H9 (cell line): ENCODE measurements at regions not wholly inside any gene's neighbourhood (a gene's known extent, or its start where the extent isn't known, plus 50 kb on each side); places are given as distances from the start of the nearest gene placed in this dataset.

Experiments used
- DNase-seq: peaks from one replicate; pipeline ENCODE4 v3.0.0-alpha.2; 2017
- H2AFZ ChIP-seq: one replicate; pipeline ENCODE4 v1.6.1; 2013; ENCODE audit warnings: mild to moderate bottlenecking, low read length, control low read depth, moderate library complexity
- H2AK5ac ChIP-seq: 2 replicates; pipeline ENCODE4 v1.6.1; 2013; ENCODE audit warnings: low read length, control low read depth, mixed read lengths; ENCODE audit not compliant: insufficient read length
- H2BK120ac ChIP-seq: one replicate; pipeline ENCODE4 v1.6.1; 2013; ENCODE audit warnings: low read depth, mild to moderate bottlenecking, low read length, control low read depth, inconsistent platforms; ENCODE audit not compliant: poor library complexity, severe bottlenecking
- H2BK12ac ChIP-seq: 2 replicates; pipeline ENCODE4 v1.6.1; 2013; ENCODE audit warnings: low read length, control low read depth, mixed read lengths, low read depth; ENCODE audit not compliant: insufficient read length
- H2BK15ac ChIP-seq: 2 replicates; pipeline ENCODE4 v1.6.1; 2013; ENCODE audit warnings: low read depth, low read length, control low read depth
- H2BK20ac ChIP-seq: one replicate; pipeline ENCODE4 v1.6.1; 2013; ENCODE audit warnings: low read depth, mild to moderate bottlenecking, low read length, control low read depth, inconsistent platforms; ENCODE audit not compliant: poor library complexity, severe bottlenecking
- H2BK5ac ChIP-seq: 2 replicates; pipeline ENCODE4 v1.6.1; 2013; ENCODE audit warnings: low read length, control low read depth, mixed read lengths; ENCODE audit not compliant: insufficient read length
- H3K14ac ChIP-seq: 2 replicates; pipeline ENCODE4 v1.6.1; 2013; ENCODE audit warnings: low read length, control low read depth; ENCODE audit not compliant: insufficient read depth
- H3K18ac ChIP-seq: 2 replicates; pipeline ENCODE4 v1.6.1; 2013; ENCODE audit warnings: low read depth, mild to moderate bottlenecking, mixed read lengths, low read length, control low read depth; ENCODE audit not compliant: insufficient read length
- H3K23ac ChIP-seq: 2 replicates; pipeline ENCODE4 v1.6.1; 2013; ENCODE audit warnings: low read length, control low read depth, mixed read lengths, low read depth; ENCODE audit not compliant: insufficient read length
- H3K23me2 ChIP-seq: 2 replicates; pipeline ENCODE4 v1.6.1; 2013; ENCODE audit warnings: low read depth, mild to moderate bottlenecking, mixed read lengths, low read length, control low read depth; ENCODE audit not compliant: insufficient read length, poor library complexity, severe bottlenecking
- H3K27ac ChIP-seq: 2 replicates; pipeline ENCODE4 v1.5.1; 2013; ENCODE audit warnings: low read length, control low read depth, mixed read lengths, low read depth; ENCODE audit not compliant: insufficient read length
- H3K27me3 ChIP-seq: 2 replicates; pipeline ENCODE4 v1.6.1; 2013; ENCODE audit warnings: low read length, control low read depth, inconsistent platforms; ENCODE audit not compliant: insufficient read depth
- H3K4ac ChIP-seq: 2 replicates; pipeline ENCODE4 v1.6.1; 2013; ENCODE audit warnings: low read depth, mild to moderate bottlenecking, control low read depth, inconsistent platforms, low read length, moderate library complexity
- H3K4me1 ChIP-seq: 2 replicates; pipeline ENCODE4 v1.6.1; 2013; ENCODE audit warnings: low read length, control low read depth, inconsistent platforms; ENCODE audit not compliant: insufficient read depth
- H3K4me2 ChIP-seq: 2 replicates; pipeline ENCODE4 v1.6.1; 2013; ENCODE audit warnings: low read length, control low read depth, mixed read lengths; ENCODE audit not compliant: insufficient read length, insufficient read depth
- H3K56ac ChIP-seq: 2 replicates; pipeline ENCODE4 v1.6.1; 2013; ENCODE audit warnings: low read depth, mild to moderate bottlenecking, mixed read lengths, low read length, control low read depth; ENCODE audit not compliant: insufficient read length
- H3K79me1 ChIP-seq: 2 replicates; pipeline ENCODE4 v1.6.1; 2013; ENCODE audit warnings: low read depth, mild to moderate bottlenecking, moderate library complexity, low read length, control low read depth, inconsistent platforms; ENCODE audit not compliant: insufficient read depth, poor library complexity, severe bottlenecking
- H3K79me2 ChIP-seq: 2 replicates; pipeline ENCODE4 v1.6.1; 2013; ENCODE audit warnings: low read length, control low read depth, inconsistent platforms; ENCODE audit not compliant: insufficient read depth
- H3K9ac ChIP-seq: 2 replicates; pipeline ENCODE4 v1.6.1; 2013; ENCODE audit warnings: low read length, control low read depth, mixed read lengths; ENCODE audit not compliant: insufficient read length; ENCODE audit errors: extremely low read depth
- H3K9me3 ChIP-seq: one replicate; pipeline ENCODE4 v1.6.1; 2013; ENCODE audit warnings: low read depth, low read length, inconsistent platforms; ENCODE audit not compliant: control insufficient read depth
- H3T11ph ChIP-seq: one replicate; pipeline ENCODE4 v1.6.1; 2013; ENCODE audit warnings: mild to moderate bottlenecking, low read length, control low read depth, inconsistent platforms
- H4K20me1 ChIP-seq: one replicate; pipeline ENCODE4 v1.6.1; 2013; ENCODE audit not compliant: control insufficient read depth, insufficient read length, insufficient read depth
- H4K5ac ChIP-seq: 2 replicates; pipeline ENCODE4 v1.6.1; 2013; ENCODE audit warnings: low read depth, mild to moderate bottlenecking, mixed read lengths, low read length, control low read depth; ENCODE audit not compliant: insufficient read length
- H4K8ac ChIP-seq: replicated peaks from 2 replicates; pipeline ENCODE4 v1.6.1; 2013; ENCODE audit warnings: low read length, control low read depth, mixed read lengths, low read depth; ENCODE audit not compliant: insufficient read length
- H4K91ac ChIP-seq: 2 replicates; pipeline ENCODE4 v1.6.1; 2013; ENCODE audit warnings: low read depth, mild to moderate bottlenecking, moderate library complexity, mixed read lengths, low read length, control low read depth; ENCODE audit not compliant: insufficient read length
- H3K27ac Mint-ChIP-seq, 3 experiments: 2 replicates in 2 of 3; 3 replicates in 1 of 3; pipeline ENCODE4 v1.8.0; 2020 to 2021; ENCODE audit warnings: mixed read lengths in 3 of 3, mild to moderate bottlenecking in 1 of 3, moderate library complexity in 1 of 3
- H3K27me3 Mint-ChIP-seq: 2 replicates; pipeline ENCODE4 v1.8.0; 2021; ENCODE audit warnings: low read depth, mild to moderate bottlenecking, moderate library complexity, mixed read lengths
- H3K36me3 Mint-ChIP-seq, 3 experiments: 2 replicates in 2 of 3; 3 replicates in 1 of 3; pipeline ENCODE4 v1.8.0; 2020 to 2021; ENCODE audit warnings: low read depth in 3 of 3, mixed read lengths in 3 of 3; ENCODE audit not compliant: insufficient read depth in 1 of 3
- H3K4me1 Mint-ChIP-seq, 2 experiments: 2 replicates each; pipeline ENCODE4 v1.8.0; 2020; ENCODE audit warnings: mixed read lengths in 2 of 2
- H3K4me3 Mint-ChIP-seq, 2 experiments: 2 replicates in 1 of 2; 3 replicates in 1 of 2; pipeline ENCODE4 v1.8.0; 2020 to 2021; ENCODE audit warnings: mild to moderate bottlenecking in 2 of 2, mixed read lengths in 2 of 2, moderate library complexity in 1 of 2
- H3K9me3 Mint-ChIP-seq, 2 experiments: 2 replicates in 1 of 2; 3 replicates in 1 of 2; pipeline ENCODE4 v1.8.0; 2020; ENCODE audit warnings: mild to moderate bottlenecking in 2 of 2, mixed read lengths in 2 of 2, moderate library complexity in 1 of 2
- WGBS: extraction: QIAGEN DNeasy Blood & Tissue Kit; methylation state at CpG from one replicate; pipeline ENCODE4 v1.1.7; 2013; ENCODE audit warnings: missing lambda C conversion rate, low lambda C conversion rate, mixed read lengths; ENCODE audit not compliant: insufficient read length; ENCODE audit errors: extremely low coverage; 5-methylcytosine and 5-hydroxymethylcytosine counted together
- TF ChIP-seq, protein P1 (sequence below): fragments of 200-600 bp; sonication (generic); conservative IDR thresholded peaks from 3 replicates; pipeline ENCODE4 v1.8.0; 2021; ENCODE audit warnings: antibody characterized with exemption, mild to moderate bottlenecking

DNA sequence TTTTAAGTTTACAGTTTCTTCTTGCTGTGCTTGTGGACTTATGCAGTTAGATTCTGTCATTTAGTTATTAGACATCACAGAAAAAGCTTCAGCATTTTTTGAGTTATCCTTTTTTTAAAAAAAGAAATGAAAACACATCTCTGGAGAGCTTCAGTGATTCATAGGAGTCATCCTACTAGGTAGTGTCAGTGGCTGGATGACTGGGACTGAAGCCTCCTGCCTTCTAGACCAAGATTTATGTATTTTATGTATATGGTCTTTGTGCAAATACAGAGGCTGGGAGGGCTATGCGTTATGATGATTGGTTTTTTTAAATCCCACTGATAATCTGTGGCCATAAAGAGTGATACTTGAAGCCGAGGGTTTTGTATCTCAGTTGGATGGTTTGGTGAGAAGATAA, 125.9 kb upstream of the JAG1 start:
- no peak overlapping the region for H3K9ac ChIP-seq
- no peak overlapping the region for H3K23ac ChIP-seq
- no peaks in the 10 kb centered on the region for H3K23me2 ChIP-seq
- H3K18ac ChIP-seq, result no peak overlapping the region
- no peak overlapping the region for H3K27ac ChIP-seq
- no peak overlapping the region for H2BK12ac ChIP-seq
- no peak overlapping the region for H3K4me2 ChIP-seq
- no peak overlapping the region for H4K8ac ChIP-seq
- H3K14ac ChIP-seq, result no peak overlapping the region
- H4K91ac ChIP-seq, result no peak overlapping the region
- DNase-seq, result no peak
- no peak overlapping the region for H2AK5ac ChIP-seq
- no peaks in the 10 kb centered on the region for H3K79me1 ChIP-seq
- H3K4ac ChIP-seq, result no peak overlapping the region
- no peak overlapping the region for H2AFZ ChIP-seq
- no peaks in the 10 kb centered on the region for H3K27me3 ChIP-seq
- H2BK5ac ChIP-seq, result no peak overlapping the region
- no peak overlapping the region for H2BK15ac ChIP-seq
- no peak overlapping the region for H3K27ac Mint-ChIP-seq
- H3K56ac ChIP-seq, result no peak overlapping the region
- H3K4me3 Mint-ChIP-seq, result no peak overlapping the region
- H2BK20ac ChIP-seq, result no peak overlapping the region
- H4K5ac ChIP-seq, result no peak overlapping the region
- no peak overlapping the region for H2BK120ac ChIP-seq
- TF ChIP-seq, protein P1, sequence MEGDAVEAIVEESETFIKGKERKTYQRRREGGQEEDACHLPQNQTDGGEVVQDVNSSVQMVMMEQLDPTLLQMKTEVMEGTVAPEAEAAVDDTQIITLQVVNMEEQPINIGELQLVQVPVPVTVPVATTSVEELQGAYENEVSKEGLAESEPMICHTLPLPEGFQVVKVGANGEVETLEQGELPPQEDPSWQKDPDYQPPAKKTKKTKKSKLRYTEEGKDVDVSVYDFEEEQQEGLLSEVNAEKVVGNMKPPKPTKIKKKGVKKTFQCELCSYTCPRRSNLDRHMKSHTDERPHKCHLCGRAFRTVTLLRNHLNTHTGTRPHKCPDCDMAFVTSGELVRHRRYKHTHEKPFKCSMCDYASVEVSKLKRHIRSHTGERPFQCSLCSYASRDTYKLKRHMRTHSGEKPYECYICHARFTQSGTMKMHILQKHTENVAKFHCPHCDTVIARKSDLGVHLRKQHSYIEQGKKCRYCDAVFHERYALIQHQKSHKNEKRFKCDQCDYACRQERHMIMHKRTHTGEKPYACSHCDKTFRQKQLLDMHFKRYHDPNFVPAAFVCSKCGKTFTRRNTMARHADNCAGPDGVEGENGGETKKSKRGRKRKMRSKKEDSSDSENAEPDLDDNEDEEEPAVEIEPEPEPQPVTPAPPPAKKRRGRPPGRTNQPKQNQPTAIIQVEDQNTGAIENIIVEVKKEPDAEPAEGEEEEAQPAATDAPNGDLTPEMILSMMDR, result no peak
- H3T11ph ChIP-seq, result no peak overlapping the region
- no peaks in the 10 kb centered on the region for H3K79me2 ChIP-seq
- H3K9me3 Mint-ChIP-seq, result no peaks in the 10 kb centered on the region
- H3K27me3 Mint-ChIP-seq, result no peaks in the 10 kb centered on the region; the same call in 1 of the 2 replicates
- WGBS, result no CpG with 5 or more reads among the region's 2 CpGs
- no peaks in the 10 kb centered on the region for H4K20me1 ChIP-seq
- H3K4me1 Mint-ChIP-seq, result peaks cover 7 to 9% of the 10 kb centered on the region in 2 experiments
- H3K9me3 ChIP-seq, result no peaks in the 10 kb centered on the region
- peaks cover under 1% of the 10 kb centered on the region; the same call in 1 of the 2 replicates for H3K4me1 ChIP-seq
- no peaks in the 10 kb centered on the region for H3K36me3 Mint-ChIP-seq
